K562 (cell line): ENCODE measurements at regions not wholly inside any gene's neighbourhood (a gene's known extent, or its start where the extent isn't known, plus 50 kb on each side); places are given as distances from the start of the nearest gene placed in this dataset.

ENCODE experiments used
- CBX1 ChIP-seq: sonication (generic); IDR thresholded peaks from 2 replicates; pipeline ENCODE4 v1.6.1; 2016; ENCODE audit warnings: antibody characterized with exemption, low read depth, mild to moderate bottlenecking
- CEBPB ChIP-seq: fragments of 450-650 bp; IDR thresholded peaks from 2 replicates; pipeline ENCODE4 v1.6.1; 2016; ENCODE audit warnings: missing genetic modification characterization, missing compliant biosample characterization
- CREB1 ChIP-seq, 2 experiments: sonication (generic) in 1 of 2; formaldehyde crosslinking in 1 of 2; IDR thresholded peaks; 2 replicates each; pipeline versions ENCODE4 v1.6.1 to v1.8.0; 2012 to 2022; ENCODE audit warnings: inconsistent platforms in 1 of 2, mild to moderate bottlenecking in 1 of 2, missing genetic modification reagents in 1 of 2, moderate library complexity in 1 of 2
- CTCF ChIP-seq, 3 experiments: IDR thresholded peaks in 2 of 3; conservative IDR thresholded peaks in 1 of 3; 2 replicates each; pipeline ENCODE4 v1.5.1; 2011 to 2012; ENCODE audit warnings: low read length in 3 of 3, mild to moderate bottlenecking in 3 of 3, control low read depth in 2 of 3, improper control_type of control experiment in 1 of 3, inconsistent platforms in 1 of 3, low read depth in 1 of 3, mixed read lengths in 1 of 3, moderate library complexity in 1 of 3; ENCODE audit not compliant: insufficient read depth in 2 of 3
- DNMT1 ChIP-seq: fragments of 450-650 bp; IDR thresholded peaks from 2 replicates; pipeline ENCODE4 v1.6.1; 2016; ENCODE audit warnings: antibody characterized with exemption, mild to moderate bottlenecking
- MAFG ChIP-seq: fragments of 450-650 bp; conservative IDR thresholded peaks from 2 replicates; pipeline ENCODE4 v1.6.1; 2016; ENCODE audit warnings: missing genetic modification characterization, missing compliant biosample characterization
- SP1 ChIP-seq: sonication (generic); formaldehyde crosslinking; IDR thresholded peaks from 2 replicates; pipeline ENCODE4 v1.8.1; 2022; ENCODE audit warnings: mild to moderate bottlenecking, missing genetic modification reagents
- XRCC4 ChIP-seq: IDR thresholded peaks from one replicate; pipeline ENCODE4 v1.6.1; 2011; ENCODE audit not compliant: insufficient read depth, insufficient read length; ENCODE audit errors: extremely low read depth

- TF ChIP-seq MAFG (tag) (no peak), DNMT1 (no peak), CREB1 (IDR thresholded peaks at IDR 0.05) (no peak), CREB1 (CRISPR knock-in tag; IDR thresholded peaks at IDR 0.05) (no peak), CEBPB (tag) (no peak), SP1 (CRISPR knock-in tag) (no peak), CBX1 (no peak), XRCC4 (no peak), CTCF (IDR thresholded peaks at IDR 0.05 in 2 of 3, conservative IDR thresholded peaks at IDR 0.05 in 1 of 3; ENCODE audit: insufficient read depth in 2 of 3, low read depth in 1 of 3, low read length in 3 of 3) (no peak)
Measured at GRCh38 chr4:81546777-81547176, 75.1 kb upstream of the RASGEF1B start.
